ENCODE measurements at regions not wholly inside any gene's neighbourhood (a gene's known extent, or its start where the extent isn't known, plus 50 kb on each side); places are given as distances from the start of the nearest gene placed in this dataset.
"Not testable (repeated sequence)": the region's sequence is repeated elsewhere in the genome, so short reads cannot be mapped to it uniquely, and the experiment has no call there.

DNA sequence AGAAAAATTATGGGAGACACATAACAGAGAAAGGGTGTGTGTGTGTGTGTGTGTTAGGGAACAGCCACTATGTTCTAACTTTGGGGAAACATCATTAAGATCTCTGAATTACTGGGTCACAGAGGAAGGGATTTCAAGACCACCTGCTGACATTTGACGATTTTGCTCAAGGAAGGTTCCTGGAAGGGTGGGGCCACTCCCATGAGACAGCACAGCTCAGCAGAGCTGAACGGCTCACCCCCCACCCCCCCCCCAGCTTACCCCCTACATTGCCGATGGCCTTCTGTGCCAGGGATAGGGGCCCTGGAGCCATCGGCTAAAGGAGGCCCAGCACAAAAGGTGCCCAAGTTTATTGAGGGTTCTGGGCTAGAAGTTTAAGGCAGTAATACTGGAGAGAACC, 122.4 kb downstream of the NPIPB11 start:
- not testable (repeated sequence) for TF ChIP-seq CTCF, POLR2A (IDR thresholded peaks at IDR 0.05)

Measured in testis (tissue), 2 donors.